Esophagus squamous epithelium (tissue), 5 donors: ENCODE measurements at regions not wholly inside any gene's neighbourhood (a gene's known extent, or its start where the extent isn't known, plus 50 kb on each side); places are given as distances from the start of the nearest gene placed in this dataset.
A peak's percentile ranks its signal among the peaks of the same experiment; 100 is the strongest.

Source experiments
- DNase-seq: peaks from one replicate; lab custom pipeline; 2025; lab: John Stamatoyannopoulos, UW
- H3K27ac ChIP-seq, 4 donors: fragments of 200-600 bp; sonication (generic); one replicate each; pipeline ENCODE4 v1.5.1; 2016 to 2019; ENCODE audit warnings: mild to moderate bottlenecking in 1 of 4
- H3K27me3 ChIP-seq, 4 donors: fragments of 200-600 bp; sonication (generic); 1 replicate in 3 of 4; 2 replicates in 1 of 4; pipeline versions ENCODE4 v1.5.1 to v1.6.0; 2017 to 2021; ENCODE audit warnings: antibody characterized with exemption in 1 of 4
- H3K36me3 ChIP-seq, 3 donors: fragments of 200-600 bp; sonication (generic); one replicate each; pipeline ENCODE4 v1.5.1; 2016 to 2019
- H3K4me1 ChIP-seq, 3 donors: fragments of 200-600 bp; sonication (generic); one replicate each; pipeline ENCODE4 v1.5.1; 2017 to 2019
- H3K4me3 ChIP-seq, 4 donors: fragments of 200-600 bp; sonication (generic); 1 replicate in 3 of 4; 2 replicates in 1 of 4; pipeline ENCODE4 v1.5.1; 2016 to 2019; ENCODE audit warnings: mild to moderate bottlenecking in 2 of 4, moderate library complexity in 1 of 4
- H3K9me3 ChIP-seq, 3 donors: fragments of 200-600 bp; sonication (generic); one replicate each; pipeline ENCODE4 v1.5.1; 2016 to 2019
- CTCF ChIP-seq, 6 experiments: fragments of 450-650 bp in 4 of 6; fragments of 200-600 bp in 2 of 6; sonication (generic) in 2 of 6; IDR thresholded peaks; one replicate each; pipeline ENCODE4 v1.5.1; 2016 to 2019; ENCODE audit warnings: antibody characterized with exemption in 6 of 6, mild to moderate bottlenecking in 4 of 6, moderate library complexity in 4 of 6
- POLR2A ChIP-seq, 4 donors: fragments of 450-650 bp; IDR thresholded peaks; one replicate each; pipeline ENCODE4 v1.6.1; 2017; ENCODE audit warnings: antibody characterized with exemption in 4 of 4, mild to moderate bottlenecking in 4 of 4, moderate library complexity in 3 of 4
- WGBS, 2 donors: methylation state at CpG; one replicate each; pipeline ENCODE4 v1.1.5; 2018; 5-methylcytosine and 5-hydroxymethylcytosine counted together
- intact Hi-C: fragments of 100-400 bp; cut with DNase I; formaldehyde crosslinking; loops from one replicate; pipeline ENCODE4 v1.15.0; 2022
- donor health status: DM: yes; HTN: yes; CAD: no.

GRCh38 chr5:73302797-73303147 is 129.8 kb downstream of the TMEM174 start:
- Histone ChIP-seq H3K4me3 (peak overlapping the region in 2 of 4 donors; percentile 36 to 51), H3K9me3 (no peaks in the 10 kb centered on the region), H3K27ac (no peak overlapping the region), H3K36me3 (no peaks in the 10 kb centered on the region), H3K27me3 (peaks cover 30 to 99% (median 53%) of the 10 kb centered on the region in 4 donors), H3K4me1 (peaks cover 20 to 49% (median 26%) of the 10 kb centered on the region in 3 donors)
- TF ChIP-seq CTCF (IDR thresholded peaks at IDR 0.05): no peak
- no peak for TF ChIP-seq POLR2A (IDR thresholded peaks at IDR 0.05)
- intact Hi-C loops: loop anchor here (10.0 kb wide), 1 partner anchor 142 kb away; the partner anchor contains the start of gene FOXD1
- no peak for DNase-seq
- WGBS, 2 donors: 35 to 46% methylated on average over 5 to 8 of the region's 9 CpGs

DNA sequence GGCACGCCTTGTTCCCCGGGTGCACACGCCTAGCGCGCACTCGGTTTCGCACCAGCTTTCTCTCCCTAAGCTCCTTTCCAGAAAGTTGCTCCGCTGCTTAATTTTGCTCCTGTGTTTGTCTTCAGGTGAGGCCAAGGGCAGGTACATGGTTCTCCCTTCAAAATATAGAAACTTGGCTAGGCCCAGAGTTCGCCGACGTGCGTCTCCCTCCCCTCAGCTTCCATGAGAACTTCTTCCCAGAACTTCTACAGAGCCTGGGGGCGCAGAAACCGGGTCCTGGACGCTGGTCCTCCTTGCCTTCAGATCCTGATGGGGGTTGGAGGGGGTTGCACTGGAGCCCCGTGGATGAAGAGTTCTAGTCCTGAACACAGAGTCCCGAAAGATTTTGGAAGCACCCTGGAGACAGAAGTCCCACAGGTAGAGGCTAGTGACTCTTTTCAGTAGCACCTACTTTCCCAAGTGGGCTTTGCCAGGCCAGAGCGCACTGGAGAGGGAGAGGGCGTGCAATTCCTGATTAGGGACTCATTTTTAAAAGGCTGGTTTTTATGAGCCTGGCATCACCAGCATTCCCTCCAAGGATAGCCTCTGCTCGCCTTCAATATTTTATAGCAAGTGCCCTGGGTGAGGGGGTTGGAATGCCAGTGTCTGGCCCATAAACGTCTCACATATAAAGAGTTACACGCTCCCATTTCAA is 128.4 kb downstream of the TMEM174 start:
- Histone ChIP-seq H3K9me3 (no peaks in the 10 kb centered on the region), H3K27ac (no peak overlapping the region), H3K4me1 (peaks cover 20 to 49% (median 26%) of the 10 kb centered on the region in 3 donors), H3K27me3 (peaks cover 30 to 100% (median 55%) of the 10 kb centered on the region in 4 donors), H3K36me3 (no peaks in the 10 kb centered on the region), H3K4me3 (no peak overlapping the region)
- intact Hi-C loops: loop anchor here (10.0 kb wide), 1 partner anchor 143 kb away; the partner anchor contains the start of gene FOXD1
- DNase-seq: no peak
- WGBS, 2 donors: 35 to 38% methylated on average over 15 to 20 of the region's 22 CpGs
- TF ChIP-seq POLR2A (IDR thresholded peaks at IDR 0.05): no peak
- TF ChIP-seq CTCF (IDR thresholded peaks at IDR 0.05): no peak

GRCh38 chr5:73300337-73301207 is 127.6 kb downstream of the TMEM174 start:
- no peak for DNase-seq
- Histone ChIP-seq H3K36me3 (no peaks in the 10 kb centered on the region), H3K9me3 (no peaks in the 10 kb centered on the region), H3K4me1 (peaks cover 20 to 49% (median 26%) of the 10 kb centered on the region in 3 donors), H3K4me3 (no peak overlapping the region), H3K27ac (no peak overlapping the region), H3K27me3 (peaks cover 30 to 100% (median 55%) of the 10 kb centered on the region in 4 donors)
- intact Hi-C loops: loop anchor here (10.0 kb wide), 1 partner anchor 144 kb away; the partner anchor contains the start of gene FOXD1
- 20 to 27% methylated on average over 37 of the region's 37 CpGs for WGBS, 2 donors
- TF ChIP-seq CTCF (IDR thresholded peaks at IDR 0.05) (no peak), POLR2A (IDR thresholded peaks at IDR 0.05) (no peak)

DNA sequence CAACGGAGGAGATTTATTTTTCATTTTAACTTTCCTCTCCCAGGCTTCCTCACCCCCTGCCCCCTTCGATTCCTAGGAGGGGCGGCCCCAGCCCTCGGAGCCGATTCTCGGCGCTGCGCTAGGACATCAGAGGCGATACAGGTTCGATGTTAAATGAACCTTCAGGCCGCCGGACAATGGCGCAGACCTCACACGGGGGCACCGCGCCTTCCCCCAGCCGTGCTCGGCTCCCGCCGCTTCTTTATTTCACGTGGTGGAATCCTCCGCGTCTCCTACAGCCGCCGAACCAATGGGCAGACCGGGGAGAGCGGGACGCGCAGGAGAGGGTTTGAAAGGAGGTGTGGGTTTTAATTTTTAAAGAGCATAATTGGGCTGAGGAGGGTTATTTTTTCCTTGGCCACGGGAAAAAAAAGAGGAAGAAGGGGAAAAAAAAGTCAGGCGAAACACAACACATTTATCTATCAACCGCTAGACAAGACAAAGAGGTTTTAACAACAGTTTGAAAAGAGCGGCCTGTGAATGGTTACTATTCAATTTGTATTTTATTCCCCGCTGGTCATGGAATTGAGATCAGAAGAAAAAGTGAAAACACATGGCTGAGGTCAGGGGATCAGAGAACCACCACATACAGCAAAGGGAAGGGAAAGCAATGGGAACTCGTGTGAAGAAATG is 126.8 kb downstream of the TMEM174 start:
- WGBS, 2 donors: 17 to 20% methylated on average over 33 to 35 of the region's 35 CpGs
- no peaks in the 10 kb centered on the region for H3K36me3 ChIP-seq
- no peak for DNase-seq
- intact Hi-C loops: loop anchor here (10.0 kb wide), 1 partner anchor 145 kb away; the partner anchor contains the start of gene FOXD1
- peaks cover 30 to 98% (median 55%) of the 10 kb centered on the region in 4 donors for H3K27me3 ChIP-seq
- H3K4me1 ChIP-seq: peaks cover 20 to 49% (median 26%) of the 10 kb centered on the region in 3 donors
- no peaks in the 10 kb centered on the region for H3K9me3 ChIP-seq
- TF ChIP-seq POLR2A (IDR thresholded peaks at IDR 0.05) (no peak), CTCF (IDR thresholded peaks at IDR 0.05) (no peak)
- peak overlapping the region in 2 of 4 donors; percentile 32 to 54 for H3K4me3 ChIP-seq
- no peak overlapping the region for H3K27ac ChIP-seq
